Uterus (tissue), 2 donors: ENCODE measurements at regions not wholly inside any gene's neighbourhood (a gene's known extent, or its start where the extent isn't known, plus 50 kb on each side); places are given as distances from the start of the nearest gene placed in this dataset.

Experiments used
- POLR2A ChIP-seq, 2 donors: fragments of 450-650 bp; IDR thresholded peaks; one replicate each; pipeline ENCODE4 v1.6.1; 2016; ENCODE audit warnings: antibody characterized with exemption in 2 of 2, mild to moderate bottlenecking in 1 of 2, moderate library complexity in 1 of 2
- TF ChIP-seq, protein P1 (sequence below), 4 experiments: fragments of 200-600 bp in 2 of 4; fragments of 450-650 bp in 2 of 4; sonication (generic) in 2 of 4; IDR thresholded peaks; one replicate each; pipeline ENCODE4 v1.5.1; 2016 to 2019; ENCODE audit warnings: antibody characterized with exemption in 4 of 4, mild to moderate bottlenecking in 2 of 4, moderate library complexity in 1 of 4

DNA sequence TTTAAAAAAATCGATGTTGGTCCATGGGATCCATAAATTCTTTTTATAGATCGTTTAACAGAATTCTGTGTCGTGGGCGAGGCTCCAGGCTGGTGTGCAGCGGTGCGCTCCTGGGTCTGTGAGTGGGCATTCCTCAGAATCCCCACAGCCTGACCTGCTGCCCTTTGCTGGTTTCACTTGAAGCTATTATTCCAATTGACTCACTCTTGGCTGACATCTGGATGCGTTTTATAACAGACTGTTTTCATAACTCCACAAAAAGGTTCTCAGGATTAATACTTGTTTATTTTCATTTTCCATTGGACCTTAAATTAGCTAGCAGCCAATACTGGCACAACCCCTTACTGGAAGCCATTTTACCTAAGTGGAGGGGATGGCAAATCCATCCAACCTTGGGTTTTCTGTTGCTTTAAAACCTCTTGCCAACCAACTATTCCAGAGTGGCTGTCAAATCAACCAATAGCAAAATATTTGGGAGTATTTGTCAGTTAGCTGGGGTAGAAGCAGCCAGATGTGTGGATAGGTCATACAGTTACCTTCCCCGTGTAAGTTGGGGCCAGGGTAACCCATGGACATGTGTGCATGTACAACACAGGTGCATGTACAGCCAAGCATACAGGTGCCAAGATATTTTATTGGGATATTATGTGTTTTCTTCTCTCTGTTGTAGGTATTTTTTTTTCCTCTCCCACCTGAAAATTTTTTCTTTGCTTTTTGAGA, 160.7 kb upstream of the ZNF32 start:
- TF ChIP-seq, protein P1, sequence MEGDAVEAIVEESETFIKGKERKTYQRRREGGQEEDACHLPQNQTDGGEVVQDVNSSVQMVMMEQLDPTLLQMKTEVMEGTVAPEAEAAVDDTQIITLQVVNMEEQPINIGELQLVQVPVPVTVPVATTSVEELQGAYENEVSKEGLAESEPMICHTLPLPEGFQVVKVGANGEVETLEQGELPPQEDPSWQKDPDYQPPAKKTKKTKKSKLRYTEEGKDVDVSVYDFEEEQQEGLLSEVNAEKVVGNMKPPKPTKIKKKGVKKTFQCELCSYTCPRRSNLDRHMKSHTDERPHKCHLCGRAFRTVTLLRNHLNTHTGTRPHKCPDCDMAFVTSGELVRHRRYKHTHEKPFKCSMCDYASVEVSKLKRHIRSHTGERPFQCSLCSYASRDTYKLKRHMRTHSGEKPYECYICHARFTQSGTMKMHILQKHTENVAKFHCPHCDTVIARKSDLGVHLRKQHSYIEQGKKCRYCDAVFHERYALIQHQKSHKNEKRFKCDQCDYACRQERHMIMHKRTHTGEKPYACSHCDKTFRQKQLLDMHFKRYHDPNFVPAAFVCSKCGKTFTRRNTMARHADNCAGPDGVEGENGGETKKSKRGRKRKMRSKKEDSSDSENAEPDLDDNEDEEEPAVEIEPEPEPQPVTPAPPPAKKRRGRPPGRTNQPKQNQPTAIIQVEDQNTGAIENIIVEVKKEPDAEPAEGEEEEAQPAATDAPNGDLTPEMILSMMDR (IDR thresholded peaks at IDR 0.05): no peak
- TF ChIP-seq POLR2A (IDR thresholded peaks at IDR 0.05): no peak
